Ectodermal cell (in vitro differentiated cells): ENCODE measurements at regions not wholly inside any gene's neighbourhood (a gene's known extent, or its start where the extent isn't known, plus 50 kb on each side); places are given as distances from the start of the nearest gene placed in this dataset.
"Not testable (repeated sequence)": the region's sequence is repeated elsewhere in the genome, so short reads cannot be mapped to it uniquely, and the experiment has no call there.

ENCODE experiments used
- H3K27ac ChIP-seq: 2 replicates; pipeline ENCODE4 v1.7.0; 2013; ENCODE audit warnings: mild to moderate bottlenecking, low read depth, low read length; ENCODE audit not compliant: insufficient read depth, poor library complexity, severe bottlenecking
- H3K27me3 ChIP-seq: 2 replicates; pipeline ENCODE4 v1.7.0; 2013; ENCODE audit warnings: mild to moderate bottlenecking, low read length; ENCODE audit not compliant: insufficient read depth, control insufficient read depth, poor library complexity, severe bottlenecking
- H3K36me3 ChIP-seq: one replicate; pipeline ENCODE4 v1.7.0; 2013; ENCODE audit warnings: low read length; ENCODE audit not compliant: control insufficient read depth, insufficient read depth
- H3K4me1 ChIP-seq: one replicate; pipeline ENCODE4 v1.7.0; 2013; ENCODE audit warnings: low read length; ENCODE audit not compliant: control insufficient read depth, insufficient read depth
- H3K4me3 ChIP-seq: 2 replicates; pipeline ENCODE4 v1.7.0; 2013; ENCODE audit warnings: low read depth, low read length, control low read depth; ENCODE audit not compliant: insufficient read depth
- H3K9me3 ChIP-seq: 2 replicates; pipeline ENCODE4 v1.7.0; 2013; ENCODE audit warnings: mild to moderate bottlenecking, low read length, moderate library complexity; ENCODE audit not compliant: control insufficient read depth
- WGBS, 2 experiments: methylation state at CpG; one replicate each; pipeline ENCODE4 v1.1.7; 2013; ENCODE audit warnings: missing lambda C conversion rate in 2 of 2; 5-methylcytosine and 5-hydroxymethylcytosine counted together

DNA sequence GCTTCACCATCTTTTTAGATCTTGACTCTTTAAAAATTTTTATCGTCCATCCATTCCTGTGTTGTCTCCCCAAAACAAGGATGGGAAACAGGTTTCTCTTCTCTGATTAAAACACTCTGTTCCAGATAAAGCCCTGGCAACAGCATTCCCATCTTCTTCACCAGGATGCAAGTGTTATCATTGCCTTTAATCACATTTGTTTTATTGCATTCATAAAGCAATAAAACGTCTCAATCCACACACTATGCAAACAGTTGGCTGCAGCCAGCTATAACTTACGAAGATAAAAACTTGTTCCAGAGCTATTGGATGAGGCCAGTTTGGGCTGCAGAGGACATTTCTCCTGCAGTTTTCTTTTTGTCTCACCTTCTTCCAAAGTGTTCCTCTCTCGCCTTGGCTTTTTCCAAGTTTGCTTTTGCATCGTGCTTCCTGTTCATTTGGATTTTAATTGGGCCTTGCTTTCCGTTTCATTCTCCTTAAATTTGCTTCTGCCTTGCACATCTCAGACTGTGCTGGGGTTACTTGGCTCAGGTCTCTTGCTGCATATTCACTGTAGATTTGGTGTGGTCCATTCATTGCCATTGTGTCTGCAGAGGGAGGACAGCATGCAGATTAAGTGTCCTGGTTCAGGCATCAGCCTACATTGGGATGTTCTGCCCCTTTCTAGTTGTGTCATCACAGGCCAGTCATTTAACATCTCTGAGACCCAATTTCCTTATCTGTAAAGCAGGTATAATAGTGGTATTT is 136.5 kb upstream of the LIFR start:
- Histone ChIP-seq H3K9me3 (no peaks in the 10 kb centered on the region), H3K4me3 (no peak overlapping the region), H3K36me3 (no peaks in the 10 kb centered on the region), H3K27me3 (no peaks in the 10 kb centered on the region), H3K27ac (no peak overlapping the region), H3K4me1 (peaks cover 9% of the 10 kb centered on the region)
- 90 to 93% methylated on average over 6 of the region's 6 CpGs for WGBS, 2 experiments

DNA sequence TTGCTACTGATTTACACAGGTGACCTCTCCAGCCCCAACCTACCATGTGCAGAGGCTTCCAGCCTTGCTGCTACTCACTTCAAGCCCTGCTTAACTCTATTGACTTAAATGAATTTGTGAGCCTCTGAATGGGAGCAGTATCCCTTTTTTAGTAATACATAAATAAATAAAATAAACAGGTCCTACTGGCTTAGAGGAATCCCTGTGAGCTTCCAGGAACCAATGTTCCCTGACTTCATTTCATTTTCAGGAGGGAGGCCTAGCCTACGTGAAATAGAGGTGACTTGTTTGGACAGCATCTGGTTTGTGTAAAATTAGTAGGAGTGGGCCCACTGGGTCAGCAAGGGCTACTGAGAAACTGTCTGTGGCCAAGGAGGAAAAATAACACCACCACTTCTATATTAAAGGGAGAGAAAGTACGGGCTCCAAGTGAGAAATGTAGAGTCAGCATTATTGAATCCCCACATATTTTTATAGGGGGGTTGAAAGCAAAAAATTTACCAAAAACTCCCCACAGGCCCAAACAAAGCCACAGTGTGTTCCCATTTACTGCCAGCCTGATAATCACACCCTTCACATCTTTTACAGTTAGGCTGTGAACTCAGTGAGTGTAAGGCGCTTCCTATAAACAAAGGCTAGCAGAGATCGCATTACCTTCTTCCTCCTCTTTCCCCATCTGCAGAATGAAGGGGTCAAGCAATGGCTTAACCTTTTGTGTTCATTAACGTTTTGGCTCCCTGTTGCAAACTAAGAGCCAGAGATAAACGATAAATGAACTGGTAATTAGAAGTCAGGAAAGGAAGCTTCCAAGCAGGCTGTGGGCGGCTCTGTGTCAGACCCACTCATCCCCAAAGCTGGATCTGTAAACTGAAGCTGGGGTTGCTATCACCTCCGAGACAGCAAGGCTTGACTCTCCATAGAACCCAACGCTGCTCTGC is 138.8 kb upstream of the LIFR start:
- Histone ChIP-seq H3K27me3 (no peaks in the 10 kb centered on the region), H3K27ac (no peak overlapping the region), H3K9me3 (peaks cover 4% of the 10 kb centered on the region), H3K4me1 (peaks cover 9% of the 10 kb centered on the region), H3K36me3 (no peaks in the 10 kb centered on the region), H3K4me3 (no peak overlapping the region)
- 61 to 65% methylated on average over 8 of the region's 9 CpGs for WGBS, 2 experiments

DNA sequence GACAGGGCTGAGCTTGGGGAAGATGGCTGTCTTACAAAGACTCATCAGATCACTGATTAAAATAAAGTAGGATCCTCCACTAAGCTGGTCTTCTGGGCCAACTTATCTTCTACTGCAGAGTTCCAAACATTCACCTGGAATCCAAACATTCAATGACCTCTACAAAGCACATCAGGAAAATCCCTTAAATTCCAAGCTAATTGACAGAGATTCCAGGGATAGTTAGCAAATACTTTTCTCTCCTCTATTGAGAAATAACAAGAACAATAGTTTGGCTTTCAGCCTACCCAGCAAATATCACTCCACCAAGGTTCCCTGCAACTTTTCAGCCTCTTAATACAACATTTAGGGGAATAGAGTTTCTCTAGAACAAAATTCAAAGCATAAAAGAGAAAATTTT is 140.6 kb upstream of the LIFR start:
- H3K4me1 ChIP-seq, result peaks cover 9% of the 10 kb centered on the region
- H3K4me3 ChIP-seq, result no peak overlapping the region
- H3K27ac ChIP-seq, result no peak overlapping the region
- no peaks in the 10 kb centered on the region for H3K27me3 ChIP-seq
- H3K36me3 ChIP-seq, result no peaks in the 10 kb centered on the region
- peaks cover 4% of the 10 kb centered on the region for H3K9me3 ChIP-seq

DNA sequence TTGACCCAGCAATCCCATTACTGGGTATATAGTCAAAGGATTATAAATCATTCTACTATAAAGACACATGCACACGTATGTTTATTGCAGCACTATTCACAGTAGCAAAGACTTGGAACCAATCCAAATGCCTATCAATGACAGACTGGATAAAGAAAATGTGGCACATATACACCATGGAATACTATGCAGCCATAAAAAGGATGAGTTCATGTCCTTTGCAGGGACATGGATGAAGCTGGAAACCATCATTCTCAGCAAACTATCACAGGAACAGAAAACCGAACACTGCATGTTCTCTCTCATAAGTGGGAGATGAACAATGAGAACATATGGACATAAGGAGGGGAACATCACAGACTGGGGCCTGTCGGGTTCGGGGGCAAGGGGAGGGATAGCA is 140.3 kb upstream of the OSMR start:
- not testable (repeated sequence) for H3K27ac ChIP-seq, H3K4me3 ChIP-seq, H3K9me3 ChIP-seq, H3K4me1 ChIP-seq, H3K27me3 ChIP-seq, H3K36me3 ChIP-seq
- 89 to 95% methylated on average over 3 to 4 of the region's 4 CpGs for WGBS, 2 experiments

DNA sequence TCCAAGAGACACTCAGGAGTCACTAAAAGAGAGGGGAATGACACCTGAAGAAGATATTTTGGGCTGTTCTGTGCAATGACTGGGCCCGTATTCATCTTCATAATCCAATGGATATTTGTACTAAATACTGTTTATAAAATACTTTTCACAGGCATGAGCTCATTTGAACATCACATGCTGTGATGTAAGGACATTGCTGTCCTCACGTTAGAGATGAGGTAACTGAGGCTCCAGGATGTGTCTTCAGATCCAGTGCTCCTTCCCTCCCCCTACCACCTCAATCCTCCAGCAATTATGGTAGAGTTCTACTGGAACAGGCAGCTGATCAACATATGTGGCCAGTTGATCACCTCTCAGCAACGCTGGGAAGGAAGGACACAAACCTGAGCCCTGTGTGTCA is 139.4 kb upstream of the OSMR start:
- Histone ChIP-seq H3K36me3 (no peaks in the 10 kb centered on the region), H3K4me1 (no peaks in the 10 kb centered on the region), H3K9me3 (no peaks in the 10 kb centered on the region), H3K27me3 (no peaks in the 10 kb centered on the region), H3K27ac (no peak overlapping the region), H3K4me3 (no peak overlapping the region)
- WGBS, 2 experiments, result 68 to 80% methylated on average over 2 to 3 of the region's 3 CpGs

DNA sequence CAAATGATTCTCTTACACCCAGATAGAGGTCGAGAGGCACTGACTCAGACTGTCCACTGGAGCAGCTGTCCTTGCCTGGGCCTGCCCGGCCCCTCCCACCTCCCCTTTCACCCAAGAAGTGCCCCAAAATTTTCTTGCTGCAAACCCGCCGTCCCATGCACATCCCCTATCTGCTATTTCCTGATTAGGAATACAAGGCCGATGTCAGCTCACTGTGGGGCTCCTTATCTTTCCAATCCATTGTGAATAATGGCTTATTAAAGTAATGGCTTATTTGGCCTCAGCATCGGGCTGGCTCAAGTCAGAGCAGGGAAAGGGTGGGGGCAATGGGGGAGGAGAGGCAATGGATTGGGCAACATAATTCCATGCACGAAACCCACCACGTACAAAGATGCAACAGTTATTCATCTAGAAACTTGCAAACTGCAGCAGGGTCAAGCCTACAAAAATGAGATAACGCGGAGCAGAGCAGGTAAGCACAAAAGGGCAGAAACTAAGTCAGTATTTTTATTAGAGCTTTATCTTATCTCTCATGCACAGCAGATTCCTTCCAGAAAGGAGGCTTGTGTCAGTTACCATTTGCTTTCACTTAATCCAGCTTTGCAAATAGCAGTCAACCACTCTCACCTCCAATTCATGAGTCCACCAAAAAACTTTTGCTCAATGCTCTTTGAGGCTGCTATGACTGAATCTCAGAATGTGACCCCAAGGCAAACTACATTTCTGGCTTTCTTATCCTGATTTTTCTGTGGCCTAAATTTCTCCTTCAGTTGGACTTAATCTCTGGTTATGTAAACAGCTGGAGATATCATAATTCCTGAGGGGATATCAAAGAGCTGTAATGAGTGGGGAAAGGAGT is 138.2 kb upstream of the OSMR start:
- Histone ChIP-seq H3K9me3 (no peaks in the 10 kb centered on the region), H3K27me3 (no peaks in the 10 kb centered on the region)

DNA sequence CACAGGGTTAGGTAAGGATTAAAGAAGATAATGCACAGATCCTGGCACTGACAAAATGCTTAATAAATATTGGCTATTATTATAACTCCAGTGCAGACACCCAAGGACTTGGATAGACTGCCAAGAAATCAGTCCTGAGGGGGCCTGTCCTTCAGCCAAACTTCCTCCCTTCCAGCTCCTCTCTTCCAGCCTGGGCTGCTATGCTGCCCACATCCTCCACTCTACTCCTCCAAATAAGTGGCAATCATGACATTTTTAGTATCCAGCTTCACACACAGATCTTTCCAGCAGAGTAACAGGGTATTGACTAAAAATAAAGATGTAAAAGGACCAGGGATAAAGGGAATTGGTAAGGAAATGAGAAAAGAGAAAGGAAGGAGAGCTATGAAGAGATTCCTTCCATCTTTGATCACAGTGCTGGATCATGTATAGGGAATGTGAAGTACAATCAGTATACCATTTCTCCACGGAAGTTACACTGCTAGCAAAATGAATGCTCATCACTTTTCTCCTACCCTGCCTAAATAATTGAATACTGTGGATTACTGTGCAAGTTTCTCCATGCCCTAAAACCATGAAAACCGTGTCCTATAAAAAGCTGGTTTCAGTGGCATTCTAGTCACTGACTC is 136.0 kb upstream of the OSMR start:
- Histone ChIP-seq H3K4me3 (no peak overlapping the region), H3K27me3 (no peaks in the 10 kb centered on the region), H3K27ac (no peak overlapping the region), H3K9me3 (no peaks in the 10 kb centered on the region), H3K36me3 (no peaks in the 10 kb centered on the region), H3K4me1 (no peaks in the 10 kb centered on the region)
- WGBS, 2 experiments, result 92 to 98% methylated on average over 2 of the region's 2 CpGs

More for the DNA sequence above, 138.2 kb upstream of the OSMR start:
- H3K36me3 ChIP-seq, result no peaks in the 10 kb centered on the region
- H3K4me3 ChIP-seq, result no peak overlapping the region
- no peaks in the 10 kb centered on the region for H3K4me1 ChIP-seq
- no peak overlapping the region for H3K27ac ChIP-seq
- WGBS, 2 experiments, result 93 to 94% methylated on average over 10 of the region's 10 CpGs

DNA sequence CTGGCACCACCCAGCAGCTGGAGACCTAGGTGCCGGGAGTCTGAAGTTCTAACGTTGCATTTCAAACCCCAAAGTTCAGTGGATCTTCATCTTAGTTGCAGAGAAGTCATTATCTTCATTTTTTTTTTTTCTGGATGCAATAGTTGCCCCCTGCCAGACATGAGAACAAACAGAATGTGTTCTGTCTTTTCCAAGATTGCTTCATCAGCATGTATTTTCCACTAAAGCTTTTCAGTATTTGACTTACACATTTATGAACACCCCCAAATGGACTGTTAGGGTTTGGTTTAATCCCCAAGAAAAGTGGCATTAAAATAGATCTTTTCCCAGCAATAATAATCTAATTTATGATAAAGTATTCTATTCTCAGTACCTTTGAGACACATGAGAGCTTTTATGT is 135.2 kb upstream of the OSMR start:
- Histone ChIP-seq H3K4me1 (no peaks in the 10 kb centered on the region), H3K4me3 (no peak overlapping the region), H3K36me3 (no peaks in the 10 kb centered on the region), H3K9me3 (no peaks in the 10 kb centered on the region), H3K27me3 (no peaks in the 10 kb centered on the region), H3K27ac (no peak overlapping the region)
- WGBS, 2 experiments, result 91 to 92% methylated on average over 2 of the region's 2 CpGs

DNA sequence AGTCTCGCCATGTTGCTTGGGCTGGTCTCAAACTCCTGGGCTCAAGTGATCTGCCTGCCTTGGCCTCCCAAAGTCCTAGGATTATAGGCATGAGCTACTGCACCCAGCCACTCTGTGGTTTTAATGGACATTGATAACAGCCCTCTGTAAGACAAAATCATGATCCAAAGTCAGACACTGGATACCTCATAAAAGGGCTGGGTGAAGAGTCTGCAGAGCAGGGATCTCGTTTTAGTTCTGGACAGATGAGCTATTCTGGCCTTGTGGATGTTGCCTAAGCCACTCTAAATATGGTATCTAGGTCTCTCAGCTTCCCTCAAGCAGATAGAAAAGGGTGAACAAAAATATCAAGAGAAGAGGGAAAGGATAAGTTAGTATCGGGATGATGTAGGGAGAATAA is 133.4 kb upstream of the OSMR start:
- Histone ChIP-seq H3K4me1 (no peaks in the 10 kb centered on the region), H3K27ac (no peak overlapping the region), H3K4me3 (no peak overlapping the region), H3K9me3 (no peaks in the 10 kb centered on the region), H3K27me3 (no peaks in the 10 kb centered on the region), H3K36me3 (no peaks in the 10 kb centered on the region)
- WGBS, 2 experiments, result 91 to 96% methylated on average over 3 of the region's 3 CpGs
